ENCODE measurements at regions not wholly inside any gene's neighbourhood (a gene's known extent, or its start where the extent isn't known, plus 50 kb on each side); places are given as distances from the start of the nearest gene placed in this dataset.

GRCh38 chr2:18915227-18915626 is 325.9 kb upstream of the NT5C1B start:
- no peak overlapping the region for H2AFZ ChIP-seq (ENCODE audit: insufficient read depth, low read depth, low read length, poor library complexity, severe bottlenecking)
- peaks cover 0 to 9% (median 6%) of the 10 kb centered on the region in 7 donors for H3K9me3 Mint-ChIP-seq
- no peaks in the 10 kb centered on the region for H3K36me3 Mint-ChIP-seq
- no peaks in the 10 kb centered on the region for H3K36me3 ChIP-seq (replicated peaks in 1 of 2; ENCODE audit: control insufficient read depth in 1 of 2, insufficient read depth in 2 of 2, low read length in 2 of 2)
- no peaks in the 10 kb centered on the region for H3K9me3 ChIP-seq (replicated peaks in 1 of 2; ENCODE audit: control insufficient read depth in 1 of 2, insufficient read depth in 1 of 2, low read length in 2 of 2)
- H3K27me3 ChIP-seq (ENCODE audit: control insufficient read depth in 2 of 2, insufficient read depth in 2 of 2, low read length in 2 of 2) = no peaks in the 10 kb centered on the region
- H3K4me1 ChIP-seq (ENCODE audit: control insufficient read depth in 1 of 2, insufficient read depth in 2 of 2, low read length in 2 of 2) = no peaks in the 10 kb centered on the region
- no peak for TF ChIP-seq CTCF (IDR thresholded peaks at IDR 0.05)
- intact Hi-C loops (cut with micrococcal nuclease) = no loop called here
- no peak overlapping the region for H3K27ac ChIP-seq (ENCODE audit: low read depth in 1 of 2, low read length in 2 of 2)
- no peak overlapping the region for H3K4me3 ChIP-seq (replicated peaks in 1 of 3; ENCODE audit: low read depth in 2 of 3, low read length in 3 of 3)
- 13% methylated on average over 1 of the region's 1 CpG for WGBS (ENCODE audit: insufficient coverage)
- no peak overlapping the region for H3K4me2 ChIP-seq (replicated peaks; ENCODE audit: extremely low read depth, low read length, poor library complexity, severe bottlenecking)
- H3K79me2 ChIP-seq (ENCODE audit: insufficient read depth, low read length) = no peaks in the 10 kb centered on the region
- no peak for DNase-seq
- no peaks in the 10 kb centered on the region for H3K27me3 Mint-ChIP-seq (ENCODE audit: low read depth in 3 of 3)
- H3K9ac ChIP-seq (ENCODE audit: insufficient read depth, low read length, poor library complexity, severe bottlenecking) = no peak overlapping the region
- H3K4me3 Mint-ChIP-seq = no peak overlapping the region
- no peaks in the 10 kb centered on the region for H3K4me1 Mint-ChIP-seq
- no peak overlapping the region for H3K27ac Mint-ChIP-seq
- no peaks in the 10 kb centered on the region for H4K20me1 ChIP-seq (ENCODE audit: insufficient read depth, low read length)

- Histone ChIP-seq H3K4me2 (replicated peaks; ENCODE audit: extremely low read depth, low read length, poor library complexity, severe bottlenecking) (no peak overlapping the region), H3K36me3 (replicated peaks in 1 of 2; ENCODE audit: control insufficient read depth in 1 of 2, insufficient read depth in 2 of 2, low read length in 2 of 2) (no peaks in the 10 kb centered on the region), H3K9ac (ENCODE audit: insufficient read depth, low read length, poor library complexity, severe bottlenecking) (no peak overlapping the region), H3K27ac (ENCODE audit: low read depth in 1 of 2, low read length in 2 of 2) (no peak overlapping the region), H3K27me3 (ENCODE audit: control insufficient read depth in 2 of 2, insufficient read depth in 2 of 2, low read length in 2 of 2) (no peaks in the 10 kb centered on the region), H4K20me1 (ENCODE audit: insufficient read depth, low read length) (no peaks in the 10 kb centered on the region), H3K4me3 (replicated peaks in 1 of 3; ENCODE audit: low read depth in 2 of 3, low read length in 3 of 3) (no peak overlapping the region), H3K9me3 (replicated peaks in 1 of 2; ENCODE audit: control insufficient read depth in 1 of 2, insufficient read depth in 1 of 2, low read length in 2 of 2) (no peaks in the 10 kb centered on the region), H3K4me1 (ENCODE audit: control insufficient read depth in 1 of 2, insufficient read depth in 2 of 2, low read length in 2 of 2) (no peaks in the 10 kb centered on the region), H2AFZ (ENCODE audit: insufficient read depth, low read depth, low read length, poor library complexity, severe bottlenecking) (no peak overlapping the region), H3K79me2 (ENCODE audit: insufficient read depth, low read length) (no peaks in the 10 kb centered on the region)
- Mint-ChIP-seq H3K4me1 (no peaks in the 10 kb centered on the region), H3K27me3 (ENCODE audit: low read depth in 3 of 3) (no peaks in the 10 kb centered on the region), H3K36me3 (no peaks in the 10 kb centered on the region), H3K4me3 (no peak overlapping the region), H3K9me3 (peaks cover 2 to 11% (median 8%) of the 10 kb centered on the region in 7 donors), H3K27ac (no peak overlapping the region)
- intact Hi-C loops (cut with micrococcal nuclease) = no loop called here
- 100% methylated on average over 1 of the region's 3 CpGs for WGBS (ENCODE audit: insufficient coverage)
- TF ChIP-seq CTCF (IDR thresholded peaks at IDR 0.05) = no peak
- no peak for DNase-seq
Measured at GRCh38 chr2:18913512-18913911, 324.1 kb upstream of the NT5C1B start.

Data from CD14-positive monocyte (primary cell).